ENCODE measurements at regions not wholly inside any gene's neighbourhood (a gene's known extent, or its start where the extent isn't known, plus 50 kb on each side); places are given as distances from the start of the nearest gene placed in this dataset.
"Not testable (repeated sequence)": the region's sequence is repeated elsewhere in the genome, so short reads cannot be mapped to it uniquely, and the experiment has no call there.

DNA sequence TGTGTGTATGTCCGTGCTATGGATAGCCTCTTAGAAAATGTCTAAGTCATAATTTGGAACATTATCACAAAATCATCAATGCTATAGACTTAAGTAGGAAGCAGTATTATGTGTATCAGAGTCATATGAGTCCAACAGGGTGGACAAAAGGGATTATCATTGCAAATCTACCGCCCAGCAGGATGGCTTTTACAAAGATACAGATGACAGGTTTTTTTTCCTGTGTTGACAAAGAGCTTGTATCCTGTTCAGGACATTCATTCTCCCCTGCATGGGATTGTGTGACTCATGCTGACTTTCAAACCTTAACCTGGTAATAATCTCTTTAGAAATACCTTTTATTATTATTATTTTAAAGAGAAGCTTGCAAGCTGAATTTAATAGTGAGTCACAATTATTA, 310.3 kb upstream of the GNPDA2 start:
- no peak for DNase-seq

DNA sequence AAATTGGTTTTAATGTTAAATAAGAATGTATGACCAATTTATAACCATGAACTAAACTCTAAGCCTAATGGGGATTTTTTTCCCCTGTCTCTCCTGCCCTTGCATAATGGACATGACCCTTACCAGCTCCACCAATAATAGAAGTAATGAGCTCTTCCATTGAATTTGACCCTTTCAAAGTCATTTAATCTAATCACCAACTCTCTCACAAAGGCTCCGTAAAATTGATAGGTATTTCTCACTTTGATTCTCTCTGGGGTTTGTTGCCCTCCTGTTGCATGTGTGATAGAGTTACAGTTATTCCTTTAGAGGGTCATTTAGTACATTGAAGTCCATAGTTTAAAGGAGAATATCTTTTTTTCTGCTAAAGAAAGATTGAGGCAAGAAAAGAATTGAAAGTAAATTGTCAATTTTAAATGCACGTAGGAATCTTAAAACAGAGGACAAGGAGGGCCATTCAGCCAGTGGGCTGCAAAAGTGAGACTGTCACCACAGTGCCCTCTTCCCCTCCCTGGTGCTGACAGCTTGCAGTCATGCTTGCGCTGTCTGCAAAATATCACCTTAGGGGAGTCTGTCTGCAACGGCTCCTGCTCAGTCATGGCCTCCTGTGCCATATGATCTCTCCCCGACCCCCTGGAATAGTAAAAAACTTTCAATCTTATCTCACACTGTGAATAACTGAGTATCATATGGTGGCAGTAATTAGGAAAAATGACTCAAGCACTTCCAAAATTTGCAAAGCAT, 307.5 kb upstream of the GNPDA2 start:
- DNase-seq = no peak

- no peak for DNase-seq
Observed at GRCh38 chr4:45030059-45030458, 303.7 kb upstream of the GNPDA2 start.

- DNase-seq = no peak
Observed at GRCh38 chr4:45007508-45007907, 281.2 kb upstream of the GNPDA2 start.

- no peak for DNase-seq
Observed at GRCh38 chr4:45006078-45006477, 279.7 kb upstream of the GNPDA2 start.

GRCh38 chr4:45004847-45005565, 278.6 kb upstream of the GNPDA2 start:
- no peak for DNase-seq

DNA sequence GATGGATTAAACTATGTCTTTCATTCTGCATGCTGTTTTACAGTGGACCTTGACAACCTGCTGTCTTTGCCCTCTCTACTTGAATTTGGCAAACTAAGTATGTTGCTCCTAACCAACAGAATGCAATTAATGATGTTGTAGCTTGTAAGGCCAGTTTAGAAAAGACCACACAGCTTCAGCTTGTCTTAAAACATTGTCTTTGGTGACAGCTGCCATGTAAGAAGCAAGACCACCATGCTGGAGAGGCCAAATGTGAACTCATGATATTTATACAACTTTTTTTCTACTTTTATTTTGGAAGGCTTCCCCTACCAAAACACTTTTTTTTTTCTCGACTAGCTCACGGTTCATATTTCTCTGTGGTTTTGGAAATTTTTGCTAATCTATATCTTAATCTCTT, 278.0 kb upstream of the GNPDA2 start:
- no peak for DNase-seq

DNA sequence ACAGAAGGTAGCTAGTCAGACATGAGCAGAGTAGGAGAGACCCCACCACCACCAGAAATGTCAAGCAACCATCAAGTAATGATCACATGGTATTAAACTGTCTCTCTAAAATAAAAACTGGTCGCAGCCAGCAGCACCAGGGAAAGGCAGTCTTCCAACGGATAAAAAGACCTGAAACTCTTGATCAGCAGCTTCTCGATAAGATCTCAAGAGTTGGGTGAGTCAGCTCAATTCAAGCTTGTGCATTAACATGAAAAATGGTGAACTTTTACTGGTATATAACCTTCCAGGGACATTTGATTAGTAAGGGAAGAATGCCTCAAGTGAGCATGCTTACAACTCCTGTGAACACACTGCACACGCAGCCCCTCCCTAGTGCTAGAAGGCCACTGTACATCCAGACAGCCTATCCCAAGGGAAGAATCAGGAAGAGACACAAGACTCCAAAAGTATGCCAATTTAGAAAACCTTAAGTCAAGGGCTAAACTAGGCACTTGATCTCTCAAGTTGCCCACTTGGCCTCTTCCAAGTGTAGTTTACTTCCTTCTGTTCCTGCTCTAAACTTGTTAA, 270.0 kb upstream of the GNPDA2 start:
- no peak for DNase-seq

DNA sequence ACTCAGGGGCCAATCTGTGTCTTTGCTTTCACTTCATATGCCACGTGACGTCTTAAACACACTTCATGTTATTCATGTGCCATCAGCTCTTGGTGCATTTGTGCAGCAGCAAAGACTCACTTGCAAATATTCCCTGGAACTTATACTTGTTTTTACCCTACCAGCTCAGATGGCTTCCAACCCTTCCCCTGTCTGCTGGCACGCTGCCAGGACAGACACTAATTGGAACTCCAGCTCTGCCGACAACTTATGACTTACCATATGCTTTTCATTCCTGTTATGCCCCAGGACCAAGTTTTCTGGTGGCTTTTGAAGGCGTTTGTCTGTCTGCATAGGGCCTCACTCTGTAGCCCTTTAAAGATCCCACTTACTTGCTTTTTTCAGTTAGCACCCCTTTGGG, 261.7 kb upstream of the GNPDA2 start:
- no peak for DNase-seq

GRCh38 chr4:44985938-44986337, 259.6 kb upstream of the GNPDA2 start:
- no peak for DNase-seq

GRCh38 chr4:44985152-44985551, 258.8 kb upstream of the GNPDA2 start:
- DNase-seq = no peak

DNA sequence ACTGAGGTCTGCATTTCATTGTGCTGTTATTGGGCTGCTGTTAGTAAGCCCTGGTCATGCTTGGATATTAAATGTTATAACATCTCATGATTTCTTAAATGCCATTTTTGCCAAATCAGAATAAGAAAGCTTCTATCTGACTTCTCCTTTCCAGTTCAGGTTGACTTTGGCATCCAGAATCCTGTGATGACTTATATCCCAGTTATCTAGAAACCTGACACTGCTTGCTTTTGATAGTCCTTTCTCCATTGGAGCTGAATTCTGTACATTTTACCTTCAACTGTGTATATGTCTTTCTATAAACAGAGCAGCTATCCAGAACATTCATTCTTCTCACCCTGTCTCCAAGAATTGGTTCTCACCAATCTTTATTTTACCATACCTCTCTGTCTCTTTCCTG, 257.7 kb upstream of the GNPDA2 start:
- DNase-seq = no peak

DNA sequence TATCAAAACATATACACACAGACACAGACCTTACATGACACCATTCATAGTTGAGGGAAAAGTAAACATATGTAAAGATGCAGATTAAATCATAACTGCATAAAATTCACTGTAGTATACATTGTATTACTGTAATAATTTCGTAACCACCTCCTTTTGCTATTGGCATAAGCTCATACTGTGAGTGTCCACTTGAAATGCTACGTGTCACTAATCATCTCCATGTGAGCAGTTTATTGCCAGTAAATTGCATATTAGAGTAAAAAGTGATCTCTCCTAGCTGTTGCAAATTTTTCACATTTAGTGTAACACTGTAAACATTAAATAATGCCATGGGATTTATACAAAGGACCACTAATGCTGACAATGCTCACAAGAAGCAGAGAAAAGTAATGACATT, 256.7 kb upstream of the GNPDA2 start:
- DNase-seq = peak; percentile 60

GRCh38 chr4:44978020-44978419, 251.7 kb upstream of the GNPDA2 start:
- peak; percentile 83 for DNase-seq

DNA sequence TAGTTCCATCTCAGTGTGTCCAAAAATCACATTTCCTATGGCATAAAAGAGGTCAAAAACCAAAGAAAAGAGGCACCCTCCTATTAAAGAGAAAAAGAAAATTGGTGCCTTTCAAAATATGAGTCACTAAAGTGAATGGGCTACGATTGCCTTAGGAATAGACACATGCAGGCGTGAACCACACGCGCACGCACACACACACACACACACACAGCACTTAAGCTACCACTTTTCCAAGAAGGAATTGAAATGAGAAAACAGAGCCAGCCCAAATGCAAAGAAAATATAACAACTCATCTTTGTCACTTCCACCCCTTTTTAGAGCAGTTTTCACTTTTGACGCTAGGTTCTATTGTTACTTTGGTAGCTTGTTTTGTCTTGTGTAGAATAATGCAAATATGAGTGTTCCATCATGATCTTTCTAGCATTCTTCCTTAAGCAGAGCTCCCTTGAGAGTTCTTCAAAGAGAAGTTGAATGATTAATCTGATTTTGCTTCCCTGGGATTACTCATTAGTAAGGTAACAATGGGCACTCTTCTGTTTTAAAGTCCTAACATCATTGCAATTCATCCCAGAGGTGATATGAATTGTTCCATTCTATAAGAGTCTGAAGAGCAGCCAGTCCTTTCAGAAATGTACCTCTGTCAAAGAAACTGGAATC, 239.2 kb upstream of the GNPDA2 start:
- no peak for DNase-seq

DNA sequence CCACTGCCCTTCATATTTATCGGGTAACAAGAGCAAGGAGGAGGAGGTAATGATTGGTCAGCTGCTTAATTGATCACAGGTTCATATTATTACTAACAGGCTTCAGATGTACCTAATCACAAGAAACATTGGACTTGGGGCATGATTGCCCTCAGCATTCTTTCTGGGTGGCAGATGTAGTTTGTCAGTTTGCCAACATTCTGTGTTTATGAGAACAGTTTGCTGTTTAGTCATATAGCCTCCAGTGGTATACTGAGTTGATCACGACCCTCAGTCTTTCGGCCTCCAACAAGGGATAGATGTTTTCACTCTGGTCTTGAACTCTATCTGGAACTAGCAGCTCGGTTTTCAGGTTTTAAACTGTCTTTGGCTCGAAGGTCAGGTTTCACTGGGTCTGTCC, 237.7 kb upstream of the GNPDA2 start:
- DNase-seq = not testable (repeated sequence)

DNA sequence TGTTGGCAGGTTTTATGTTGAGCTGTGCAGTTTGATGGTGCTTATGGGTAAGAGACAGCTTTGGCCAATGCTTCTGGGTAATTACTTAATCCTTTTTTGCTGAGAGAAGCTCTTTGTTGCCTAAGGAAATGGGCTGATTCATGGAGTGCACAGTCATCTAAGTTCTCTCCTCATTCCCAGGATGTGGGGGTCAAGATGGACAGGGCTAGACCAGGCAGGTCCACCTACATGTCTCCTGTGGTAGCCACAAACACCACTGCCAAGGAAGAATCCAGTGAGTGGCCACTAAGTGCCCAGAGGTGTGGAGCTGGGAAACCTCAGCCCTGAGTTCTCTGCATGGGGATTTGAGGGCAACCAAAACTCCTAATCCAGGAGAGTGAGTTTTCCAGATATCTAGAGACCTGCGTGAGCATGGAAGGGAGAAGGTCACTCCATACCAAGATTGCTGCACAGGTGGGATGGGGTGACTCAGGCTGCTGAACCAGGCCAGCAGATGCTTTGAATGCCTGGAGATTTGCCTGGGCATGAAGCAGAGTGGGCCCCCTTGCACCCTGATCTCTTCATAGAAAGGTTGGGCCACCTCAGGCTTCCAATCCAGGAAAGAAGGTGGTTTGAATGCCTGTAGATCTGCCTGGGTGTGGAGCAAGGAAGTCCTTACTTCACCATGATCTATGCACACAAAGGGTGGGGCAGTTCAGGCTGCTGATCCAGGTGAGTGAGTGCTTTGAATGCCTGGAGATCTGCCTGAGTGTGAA, 234.8 kb upstream of the GNPDA2 start:
- DNase-seq = no peak

DNA sequence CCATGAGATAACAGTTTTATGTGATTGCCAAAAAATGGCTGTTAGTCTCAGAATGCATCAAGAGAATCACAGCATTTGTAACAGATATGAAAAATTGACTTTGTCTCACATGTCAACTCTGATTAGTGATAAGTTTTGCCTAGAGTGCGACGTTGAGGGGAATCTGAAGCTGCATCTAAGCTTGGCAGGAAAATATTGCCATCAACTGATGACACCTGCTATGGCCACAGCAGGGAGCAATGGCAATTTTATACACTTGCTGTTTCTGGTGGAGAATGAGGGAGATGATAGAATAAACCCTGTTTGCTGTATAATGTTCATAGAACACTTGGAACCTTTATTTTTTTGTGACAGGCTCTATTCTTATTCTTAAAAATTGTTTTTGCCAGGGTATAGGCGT, 205.4 kb upstream of the GNPDA2 start:
- DNase-seq = no peak

DNA sequence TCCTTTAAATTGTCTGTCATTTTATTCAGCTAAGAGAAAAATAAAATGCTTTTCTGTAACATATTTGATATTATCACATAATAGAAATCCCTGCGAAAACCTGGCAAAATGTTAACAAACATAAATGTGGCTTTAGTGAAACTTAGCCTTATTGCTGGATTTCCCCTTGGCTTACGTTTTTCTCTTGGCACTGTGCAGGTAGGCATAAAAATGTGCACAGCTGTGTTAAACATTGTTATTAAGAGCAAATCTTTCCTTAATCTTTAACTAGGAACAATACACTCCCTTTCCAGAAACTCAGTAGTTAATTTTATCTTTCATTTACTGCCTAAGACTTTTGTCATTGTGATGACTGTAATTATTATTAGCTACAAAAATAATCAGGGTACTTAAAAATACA, 202.4 kb upstream of the GNPDA2 start:
- no peak for DNase-seq

DNA sequence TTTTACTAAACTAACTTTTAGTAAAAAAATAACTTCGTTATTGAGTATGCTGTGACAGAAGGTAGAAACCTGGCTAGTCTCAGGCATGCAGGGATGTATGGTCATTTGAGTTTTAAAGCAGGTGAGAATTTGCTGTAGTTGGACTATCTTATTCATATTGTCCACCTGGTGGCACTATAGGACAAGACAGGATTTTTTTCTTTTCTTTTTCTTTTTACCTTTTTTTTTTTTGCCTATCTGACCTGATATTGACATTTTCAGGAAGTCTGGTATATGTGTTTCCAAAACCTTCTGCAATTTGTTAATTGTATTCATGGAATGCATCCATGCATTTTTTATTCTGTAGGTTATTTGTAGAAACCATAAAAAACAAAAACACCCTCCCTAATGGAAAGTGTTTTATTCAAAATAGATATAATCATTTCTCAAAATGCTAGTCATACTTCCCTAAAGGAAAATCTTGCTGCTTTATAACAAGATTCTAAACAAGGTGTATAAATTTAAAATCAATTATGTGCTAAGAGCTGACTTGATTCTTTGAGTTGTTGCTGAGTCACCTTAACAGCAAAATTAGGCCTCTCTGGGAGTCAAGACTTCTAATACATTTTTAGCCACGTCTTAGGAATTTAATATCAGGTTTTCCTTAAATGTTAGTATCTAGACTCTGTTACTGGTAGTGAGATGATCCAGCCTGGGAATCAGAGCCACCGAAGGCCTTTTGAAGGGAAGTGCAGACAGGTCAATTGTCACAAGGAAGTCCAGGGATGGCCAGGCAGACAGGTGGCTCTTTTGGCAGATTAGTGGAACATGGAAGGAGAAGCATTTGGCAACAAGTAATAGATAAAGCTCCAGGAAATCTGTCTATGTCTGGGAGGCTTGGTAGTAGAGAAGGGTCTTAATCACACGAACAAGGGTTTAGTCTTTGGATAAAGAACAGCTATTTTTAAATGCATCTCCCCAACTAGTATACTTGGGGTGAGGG, 201.3 kb upstream of the GNPDA2 start:
- DNase-seq = peak; percentile 54

- DNase-seq = no peak
Observed at GRCh38 chr4:44916411-44916810, 190.1 kb upstream of the GNPDA2 start.

DNA sequence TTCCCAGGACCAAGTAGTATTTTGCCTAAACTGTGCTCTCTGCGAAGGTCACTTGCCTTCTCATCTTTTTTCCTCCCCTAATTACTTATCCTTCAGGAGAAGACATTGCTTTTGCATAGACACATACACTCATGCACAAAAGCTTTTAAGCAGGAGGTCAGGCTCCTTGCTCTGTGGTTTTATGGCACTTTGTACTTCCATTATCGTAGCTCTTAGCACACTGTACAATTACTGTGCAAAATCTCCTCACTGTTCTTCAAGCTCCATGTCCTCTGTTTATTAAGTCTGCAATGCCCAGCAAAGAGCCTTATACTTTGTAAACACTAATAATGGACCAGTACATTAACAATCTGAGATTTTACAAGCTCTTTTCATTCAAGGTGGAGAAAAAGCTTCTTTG, 188.4 kb upstream of the GNPDA2 start:
- DNase-seq = no peak
